Ishikawa (cell line): ENCODE measurements at regions not wholly inside any gene's neighbourhood (a gene's known extent, or its start where the extent isn't known, plus 50 kb on each side); places are given as distances from the start of the nearest gene placed in this dataset.

Experiments
- CEBPB ChIP-seq: IDR thresholded peaks from 2 replicates; pipeline ENCODE4 v1.6.1; 2012
- CREB1 ChIP-seq: IDR thresholded peaks from 2 replicates; pipeline ENCODE4 v1.6.1; 2012; ENCODE audit warnings: low read depth
- EGR1 ChIP-seq: IDR thresholded peaks from 2 replicates; pipeline ENCODE4 v1.6.1; 2012
- EP300 ChIP-seq: IDR thresholded peaks from 2 replicates; pipeline ENCODE4 v1.6.1; 2012; ENCODE audit warnings: borderline replicate concordance
- FOXM1 ChIP-seq: IDR thresholded peaks from 2 replicates; pipeline ENCODE4 v1.6.1; 2012; ENCODE audit warnings: low read depth, borderline replicate concordance
- MAX ChIP-seq: IDR thresholded peaks from 2 replicates; pipeline ENCODE4 v1.6.1; 2012
- RAD21 ChIP-seq: IDR thresholded peaks from 2 replicates; pipeline ENCODE4 v1.6.1; 2012; ENCODE audit warnings: low read depth
- TAF1 ChIP-seq: IDR thresholded peaks from 2 replicates; pipeline ENCODE4 v1.6.1; 2012; ENCODE audit warnings: low read depth, mild to moderate bottlenecking
- TCF12 ChIP-seq: IDR thresholded peaks from 2 replicates; pipeline ENCODE4 v1.6.1; 2012; ENCODE audit warnings: low read depth
- TEAD4 ChIP-seq: IDR thresholded peaks from 2 replicates; pipeline ENCODE4 v1.6.1; 2012
- YY1 ChIP-seq: IDR thresholded peaks from 2 replicates; pipeline ENCODE4 v1.6.1; 2012; ENCODE audit warnings: low read depth
- TF ChIP-seq, protein P1 (sequence below): IDR thresholded peaks from 2 replicates; pipeline ENCODE4 v1.6.1; 2012; ENCODE audit warnings: low read depth, mild to moderate bottlenecking
- TF ChIP-seq, protein P2 (sequence below): IDR thresholded peaks from 2 replicates; pipeline ENCODE4 v1.6.1; 2012

- TF ChIP-seq MAX = no peak
- TF ChIP-seq TAF1 = no peak
- no peak for TF ChIP-seq RAD21
- TF ChIP-seq, protein P1, sequence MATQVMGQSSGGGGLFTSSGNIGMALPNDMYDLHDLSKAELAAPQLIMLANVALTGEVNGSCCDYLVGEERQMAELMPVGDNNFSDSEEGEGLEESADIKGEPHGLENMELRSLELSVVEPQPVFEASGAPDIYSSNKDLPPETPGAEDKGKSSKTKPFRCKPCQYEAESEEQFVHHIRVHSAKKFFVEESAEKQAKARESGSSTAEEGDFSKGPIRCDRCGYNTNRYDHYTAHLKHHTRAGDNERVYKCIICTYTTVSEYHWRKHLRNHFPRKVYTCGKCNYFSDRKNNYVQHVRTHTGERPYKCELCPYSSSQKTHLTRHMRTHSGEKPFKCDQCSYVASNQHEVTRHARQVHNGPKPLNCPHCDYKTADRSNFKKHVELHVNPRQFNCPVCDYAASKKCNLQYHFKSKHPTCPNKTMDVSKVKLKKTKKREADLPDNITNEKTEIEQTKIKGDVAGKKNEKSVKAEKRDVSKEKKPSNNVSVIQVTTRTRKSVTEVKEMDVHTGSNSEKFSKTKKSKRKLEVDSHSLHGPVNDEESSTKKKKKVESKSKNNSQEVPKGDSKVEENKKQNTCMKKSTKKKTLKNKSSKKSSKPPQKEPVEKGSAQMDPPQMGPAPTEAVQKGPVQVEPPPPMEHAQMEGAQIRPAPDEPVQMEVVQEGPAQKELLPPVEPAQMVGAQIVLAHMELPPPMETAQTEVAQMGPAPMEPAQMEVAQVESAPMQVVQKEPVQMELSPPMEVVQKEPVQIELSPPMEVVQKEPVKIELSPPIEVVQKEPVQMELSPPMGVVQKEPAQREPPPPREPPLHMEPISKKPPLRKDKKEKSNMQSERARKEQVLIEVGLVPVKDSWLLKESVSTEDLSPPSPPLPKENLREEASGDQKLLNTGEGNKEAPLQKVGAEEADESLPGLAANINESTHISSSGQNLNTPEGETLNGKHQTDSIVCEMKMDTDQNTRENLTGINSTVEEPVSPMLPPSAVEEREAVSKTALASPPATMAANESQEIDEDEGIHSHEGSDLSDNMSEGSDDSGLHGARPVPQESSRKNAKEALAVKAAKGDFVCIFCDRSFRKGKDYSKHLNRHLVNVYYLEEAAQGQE = no peak
- peak; percentile 69 for TF ChIP-seq TEAD4
- TF ChIP-seq FOXM1 = no peak
Measured at GRCh38 chr6:27605401-27606342, 132.8 kb upstream of the ZNF184 start.

GRCh38 chr6:27604986-27605385 lies 132.1 kb upstream of the ZNF184 start:
- no peak for TF ChIP-seq TCF12
- TF ChIP-seq TEAD4 = no peak
- TF ChIP-seq YY1 = no peak
- no peak for TF ChIP-seq EGR1
- TF ChIP-seq, protein P2, sequence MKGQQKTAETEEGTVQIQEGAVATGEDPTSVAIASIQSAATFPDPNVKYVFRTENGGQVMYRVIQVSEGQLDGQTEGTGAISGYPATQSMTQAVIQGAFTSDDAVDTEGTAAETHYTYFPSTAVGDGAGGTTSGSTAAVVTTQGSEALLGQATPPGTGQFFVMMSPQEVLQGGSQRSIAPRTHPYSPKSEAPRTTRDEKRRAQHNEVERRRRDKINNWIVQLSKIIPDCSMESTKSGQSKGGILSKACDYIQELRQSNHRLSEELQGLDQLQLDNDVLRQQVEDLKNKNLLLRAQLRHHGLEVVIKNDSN = no peak
- no peak for TF ChIP-seq CEBPB
- no peak for TF ChIP-seq TAF1
- no peak for TF ChIP-seq MAX
- no peak for TF ChIP-seq EP300
- no peak for TF ChIP-seq CREB1
- TF ChIP-seq, protein P1 = no peak
- no peak for TF ChIP-seq FOXM1
- TF ChIP-seq RAD21 = no peak

DNA sequence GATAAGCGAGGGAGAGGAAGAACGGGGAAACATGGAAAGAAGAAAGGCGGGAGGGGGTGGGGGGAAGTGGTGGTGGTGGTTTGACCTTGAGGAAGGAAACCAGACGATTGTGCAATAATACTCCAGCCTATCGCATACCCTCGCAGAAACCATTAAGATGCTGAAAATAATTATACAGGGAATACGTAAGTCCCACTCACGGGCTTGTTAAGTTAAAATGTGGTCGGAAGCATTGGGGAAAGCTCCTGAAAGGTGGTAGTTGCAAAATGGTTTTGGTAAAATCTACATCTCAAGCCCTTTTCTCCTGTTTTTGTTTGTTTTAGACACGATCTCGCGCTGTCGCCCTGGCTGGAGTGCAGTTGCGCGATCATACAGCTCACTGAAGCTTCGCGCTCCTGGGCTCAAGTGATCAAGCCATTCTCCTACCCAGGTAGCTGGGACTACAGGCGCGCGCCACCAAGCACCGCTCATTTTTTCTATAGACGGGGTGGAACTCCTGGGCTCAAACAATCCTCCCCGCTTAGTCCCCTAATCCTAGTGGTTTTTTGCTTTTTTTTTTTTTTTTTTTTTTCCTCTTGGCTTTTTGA lies 128.9 kb upstream of the ZNF184 start:
- TF ChIP-seq RAD21 (no peak), CEBPB (peak; percentile 47; the same call in 1 of the 2 replicates)

- TF ChIP-seq RAD21 = no peak
- TF ChIP-seq CREB1 = no peak
- TF ChIP-seq, protein P1 = no peak
- no peak for TF ChIP-seq EP300
- no peak for TF ChIP-seq EGR1
- TF ChIP-seq TAF1 = no peak
- no peak for TF ChIP-seq MAX
- TF ChIP-seq FOXM1 = no peak
- TF ChIP-seq TCF12 = no peak
- TF ChIP-seq TEAD4 = no peak
- no peak for TF ChIP-seq CEBPB
Measured at GRCh38 chr6:27599859-27600532, 127.1 kb upstream of the ZNF184 start.
